Ovary (tissue), 7 donors: ENCODE measurements at regions not wholly inside any gene's neighbourhood (a gene's known extent, or its start where the extent isn't known, plus 50 kb on each side); places are given as distances from the start of the nearest gene placed in this dataset.

Source experiments
- DNase-seq, 5 donors: peaks; one replicate each; pipeline ENCODE4 v3.0.0-alpha.2; 2019 to 2020
- H3K27ac ChIP-seq, 2 donors: fragments of 200-600 bp; one replicate each; pipeline versions ENCODE4 v1.5.1 to v1.8.0; 2019 to 2022
- H3K27me3 ChIP-seq: fragments of 200-600 bp; one replicate; pipeline ENCODE4 v1.8.0; 2022
- H3K36me3 ChIP-seq: fragments of 200-600 bp; sonication (generic); one replicate; pipeline ENCODE4 v1.5.1; 2019
- H3K4me1 ChIP-seq: one replicate; pipeline ENCODE4 v1.8.1; 2013; ENCODE audit warnings: mild to moderate bottlenecking, moderate library complexity; ENCODE audit not compliant: insufficient read depth
- H3K4me3 ChIP-seq: fragments of 200-600 bp; sonication (generic); one replicate; pipeline ENCODE4 v1.5.1; 2017
- H3K9me3 ChIP-seq, 2 donors: fragments of 200-600 bp in 1 of 2; sonication (generic) in 1 of 2; one replicate each; pipeline versions ENCODE4 v1.5.1 to v1.8.1; 2013 to 2019; ENCODE audit warnings: mild to moderate bottlenecking in 1 of 2, moderate library complexity in 1 of 2
- CTCF ChIP-seq, 3 donors: fragments of 450-650 bp in 2 of 3; fragments of 200-600 bp in 1 of 3; IDR thresholded peaks; one replicate each; pipeline versions ENCODE4 v1.5.1 to v1.8.0; 2016 to 2022; ENCODE audit warnings: antibody characterized with exemption in 3 of 3, mild to moderate bottlenecking in 1 of 3
- EP300 ChIP-seq: sonication (generic); formaldehyde crosslinking; IDR thresholded peaks from one replicate; pipeline ENCODE4 v1.6.1; 2017; ENCODE audit warnings: antibody characterized with exemption
- POLR2A ChIP-seq: fragments of 450-650 bp; IDR thresholded peaks from one replicate; pipeline ENCODE4 v1.6.1; 2017; ENCODE audit warnings: antibody characterized with exemption, mild to moderate bottlenecking, moderate library complexity
- WGBS, 3 donors: extraction: QIAGEN DNeasy Blood & Tissue Kit in 1 of 3; methylation state at CpG; one replicate each; pipeline versions ENCODE4 v1.1.5 to v1.1.7; 2013 to 2017; 5-methylcytosine and 5-hydroxymethylcytosine counted together
- intact Hi-C, 4 donors: fragments of 100-400 bp; cut with DNase I; formaldehyde crosslinking; loops; one replicate each; pipeline versions ENCODE4 v1.11.0 to v1.15.1; 2022 to 2023
- donor health status: DM: no; HTN: no; CAD: no; lungs with moderate emphysema.
- donor health status: DM: no; HTN: no; CAD: no.
- donor health status: Bipolar disorder and iron deficiency.
- donor health status: DM: no; HTN: no; CAD: no.
- donor health status: DM: yes; HTN: yes; CAD: no.

- no peak overlapping the region for H3K4me3 ChIP-seq
- no peaks in the 10 kb centered on the region for H3K27me3 ChIP-seq
- H3K9me3 ChIP-seq: no peaks in the 10 kb centered on the region
- WGBS, 3 donors: 62 to 67% (median 64%) methylated on average over 4 of the region's 4 CpGs
- no peak overlapping the region for H3K27ac ChIP-seq
- no peak for DNase-seq
- peaks cover 1% of the 10 kb centered on the region for H3K4me1 ChIP-seq
- TF ChIP-seq POLR2A (no peak), CTCF (IDR thresholded peaks at IDR 0.05) (no peak), EP300 (no peak)
- intact Hi-C loops: no loop called here
- no peaks in the 10 kb centered on the region for H3K36me3 ChIP-seq
Measured at GRCh38 chr3:72041076-72041475, 256.1 kb upstream of the PROK2 start.

GRCh38 chr3:72039677-72040076 lies 254.7 kb upstream of the PROK2 start:
- no peak overlapping the region for H3K27ac ChIP-seq
- no peaks in the 10 kb centered on the region for H3K9me3 ChIP-seq
- H3K36me3 ChIP-seq: no peaks in the 10 kb centered on the region
- TF ChIP-seq EP300 (no peak), CTCF (IDR thresholded peaks at IDR 0.05) (no peak), POLR2A (no peak)
- DNase-seq: no peak
- peaks cover 1% of the 10 kb centered on the region for H3K4me1 ChIP-seq
- 89 to 94% (median 89%) methylated on average over 6 of the region's 6 CpGs for WGBS, 3 donors
- intact Hi-C loops: no loop called here
- H3K4me3 ChIP-seq: no peak overlapping the region
- H3K27me3 ChIP-seq: no peaks in the 10 kb centered on the region

GRCh38 chr3:72036899-72037298 lies 252.0 kb upstream of the PROK2 start:
- no peak overlapping the region for H3K27ac ChIP-seq
- intact Hi-C loops: no loop called here
- TF ChIP-seq CTCF (IDR thresholded peaks at IDR 0.05) (no peak), EP300 (no peak), POLR2A (no peak)

GRCh38 chr3:72035606-72036005 lies 250.7 kb upstream of the PROK2 start:
- intact Hi-C loops: no loop called here
- H3K36me3 ChIP-seq: no peaks in the 10 kb centered on the region
- H3K27me3 ChIP-seq: no peaks in the 10 kb centered on the region
- H3K9me3 ChIP-seq: no peaks in the 10 kb centered on the region
- TF ChIP-seq POLR2A: no peak
- TF ChIP-seq CTCF (IDR thresholded peaks at IDR 0.05): no peak
- TF ChIP-seq EP300: no peak
- no peak for DNase-seq
- H3K4me3 ChIP-seq: no peak overlapping the region
- 68 to 76% (median 72%) methylated on average over 3 of the region's 3 CpGs for WGBS, 3 donors
- no peaks in the 10 kb centered on the region for H3K4me1 ChIP-seq
- no peak overlapping the region for H3K27ac ChIP-seq

More at GRCh38 chr3:72036899-72037298, 252.0 kb upstream of the PROK2 start:
- DNase-seq: no peak
- H3K36me3 ChIP-seq: no peaks in the 10 kb centered on the region
- H3K9me3 ChIP-seq: no peaks in the 10 kb centered on the region
- H3K4me1 ChIP-seq: peaks cover 1% of the 10 kb centered on the region
- 57 to 71% (median 62%) methylated on average over 1 of the region's 1 CpG for WGBS, 3 donors
- H3K27me3 ChIP-seq: no peaks in the 10 kb centered on the region
- no peak overlapping the region for H3K4me3 ChIP-seq

GRCh38 chr3:72034986-72035385 lies 250.0 kb upstream of the PROK2 start:
- intact Hi-C loops: no loop called here
- DNase-seq: no peak
- Histone ChIP-seq H3K27ac (no peak overlapping the region), H3K36me3 (no peaks in the 10 kb centered on the region), H3K4me3 (no peak overlapping the region), H3K4me1 (no peaks in the 10 kb centered on the region), H3K27me3 (no peaks in the 10 kb centered on the region), H3K9me3 (no peaks in the 10 kb centered on the region)
- WGBS, 3 donors: 52 to 84% (median 80%) methylated on average over 1 of the region's 1 CpG
- TF ChIP-seq EP300 (no peak), CTCF (IDR thresholded peaks at IDR 0.05) (no peak), POLR2A (no peak)
